ENCODE measurements at regions not wholly inside any gene's neighbourhood (a gene's known extent, or its start where the extent isn't known, plus 50 kb on each side); places are given as distances from the start of the nearest gene placed in this dataset.

- H3K27me3 Mint-ChIP-seq (ENCODE audit: insufficient read depth, unreplicated experiment), result no peaks in the 10 kb centered on the region
- ChIA-PET CTCF (no interaction called here), POLR2A (no interaction called here)
- H3K4me3 Mint-ChIP-seq (ENCODE audit: unreplicated experiment), result no peak overlapping the region
- H3K36me3 ChIP-seq (ENCODE audit: control insufficient read depth, insufficient read depth, low read length), result no peaks in the 10 kb centered on the region
- H3K4me1 ChIP-seq, result peaks cover 31% of the 10 kb centered on the region
- peak overlapping the region; percentile 89 for H3K27ac Mint-ChIP-seq (ENCODE audit: unreplicated experiment)
- peaks cover 9% of the 10 kb centered on the region for H3K9me3 Mint-ChIP-seq (ENCODE audit: unreplicated experiment)
- H3K27me3 ChIP-seq (replicated peaks; ENCODE audit: control insufficient read depth, insufficient read depth, low read length), result no peaks in the 10 kb centered on the region
- H3K4me3 ChIP-seq (ENCODE audit: low read depth, low read length), result no peak overlapping the region
- BruUV-seq (replicated peaks), result no TSS peak
- H3K36me3 Mint-ChIP-seq (ENCODE audit: insufficient read depth, unreplicated experiment), result peaks cover 22% of the 10 kb centered on the region
- H3K4me1 Mint-ChIP-seq (ENCODE audit: low read depth, unreplicated experiment), result peaks cover 38% of the 10 kb centered on the region
- TF ChIP-seq CTCF (IDR thresholded peaks at IDR 0.05; ENCODE audit: insufficient read depth in 1 of 2, low read depth in 1 of 2, low read length in 1 of 2, severe bottlenecking in 1 of 2, unreplicated experiment in 1 of 2), result no peak
- DNase-seq, result no peak
- intact Hi-C loops (cut with micrococcal nuclease; ENCODE audit: unreplicated experiment), result no loop called here
- no peaks in the 10 kb centered on the region for H3K9me3 ChIP-seq
Observed at GRCh38 chr3:177356113-177356512, 158.8 kb upstream of the TBL1XR1 start.

GRCh38 chr3:177356952-177357351 is 159.7 kb upstream of the TBL1XR1 start:
- no peak for TF ChIP-seq CTCF (IDR thresholded peaks at IDR 0.05; ENCODE audit: insufficient read depth in 1 of 2, low read depth in 1 of 2, low read length in 1 of 2, severe bottlenecking in 1 of 2, unreplicated experiment in 1 of 2)
- Mint-ChIP-seq H3K9me3 (ENCODE audit: unreplicated experiment) (peaks cover 9% of the 10 kb centered on the region), H3K27me3 (ENCODE audit: insufficient read depth, unreplicated experiment) (no peaks in the 10 kb centered on the region), H3K4me3 (ENCODE audit: unreplicated experiment) (peak overlapping the region; percentile 77), H3K4me1 (ENCODE audit: low read depth, unreplicated experiment) (peaks cover 45% of the 10 kb centered on the region), H3K27ac (ENCODE audit: unreplicated experiment) (peak overlapping the region; percentile 89), H3K36me3 (ENCODE audit: insufficient read depth, unreplicated experiment) (peaks cover 22% of the 10 kb centered on the region)
- no TSS peak for BruUV-seq (replicated peaks)
- Histone ChIP-seq H3K27me3 (replicated peaks; ENCODE audit: control insufficient read depth, insufficient read depth, low read length) (no peaks in the 10 kb centered on the region), H3K4me1 (peaks cover 38% of the 10 kb centered on the region), H3K4me3 (ENCODE audit: low read depth, low read length) (no peak overlapping the region), H3K9me3 (no peaks in the 10 kb centered on the region), H3K36me3 (ENCODE audit: control insufficient read depth, insufficient read depth, low read length) (no peaks in the 10 kb centered on the region)
- POLR2A ChIA-PET, result interaction anchor here (1.0 kb wide), 1 partner anchor 57 kb away, joined by 5 read pairs; no protein-coding TSS in a partner anchor
- intact Hi-C loops (cut with micrococcal nuclease; ENCODE audit: unreplicated experiment), result no loop called here
- no peak for DNase-seq
- CTCF ChIA-PET, result interaction anchor here (0.7 kb wide), 1 partner anchor 613 kb away, joined by 3 read pairs; no protein-coding TSS in a partner anchor

- ChIA-PET POLR2A (interaction anchor here (1.0 kb wide), 1 partner anchor 57 kb away, joined by 5 read pairs; no protein-coding TSS in a partner anchor), CTCF (interaction anchor here (0.7 to 1.3 kb wide), 2 partner anchors 160 to 613 kb away, joined by 3 to 7 read pairs; partner anchors contain the start of gene TBL1XR1)
- no peaks in the 10 kb centered on the region for H3K27me3 Mint-ChIP-seq (ENCODE audit: insufficient read depth, unreplicated experiment)
- BruUV-seq (replicated peaks), result no TSS peak
- peaks cover 9% of the 10 kb centered on the region for H3K9me3 Mint-ChIP-seq (ENCODE audit: unreplicated experiment)
- no peaks in the 10 kb centered on the region for H3K36me3 ChIP-seq (ENCODE audit: control insufficient read depth, insufficient read depth, low read length)
- no peaks in the 10 kb centered on the region for H3K27me3 ChIP-seq (replicated peaks; ENCODE audit: control insufficient read depth, insufficient read depth, low read length)
- H3K27ac Mint-ChIP-seq (ENCODE audit: unreplicated experiment), result peak overlapping the region; percentile 89
- no peak for TF ChIP-seq CTCF (IDR thresholded peaks at IDR 0.05; ENCODE audit: insufficient read depth in 1 of 2, low read depth in 1 of 2, low read length in 1 of 2, severe bottlenecking in 1 of 2, unreplicated experiment in 1 of 2)
- H3K4me1 Mint-ChIP-seq (ENCODE audit: low read depth, unreplicated experiment), result peaks cover 45% of the 10 kb centered on the region
- H3K4me1 ChIP-seq, result peaks cover 39% of the 10 kb centered on the region
- no peaks in the 10 kb centered on the region for H3K9me3 ChIP-seq
- H3K36me3 Mint-ChIP-seq (ENCODE audit: insufficient read depth, unreplicated experiment), result peaks cover 22% of the 10 kb centered on the region
- H3K4me3 Mint-ChIP-seq (ENCODE audit: unreplicated experiment), result peak overlapping the region; percentile 77
- H3K4me3 ChIP-seq (ENCODE audit: low read depth, low read length), result peak overlapping the region; percentile 22
- intact Hi-C loops (cut with micrococcal nuclease; ENCODE audit: unreplicated experiment), result loop anchor here (1.0 to 2.0 kb wide), 6 partner anchors 12 to 307 kb away; no protein-coding TSS in a partner anchor
- DNase-seq, result peak; percentile 31 to 57
Observed at GRCh38 chr3:177357352-177358090, 160.2 kb upstream of the TBL1XR1 start.

All from Caco-2 (cell line).